ENCODE measurements at regions not wholly inside any gene's neighbourhood (a gene's known extent, or its start where the extent isn't known, plus 50 kb on each side); places are given as distances from the start of the nearest gene placed in this dataset.
"Not testable (repeated sequence)": the region's sequence is repeated elsewhere in the genome, so short reads cannot be mapped to it uniquely, and the experiment has no call there.

DNA sequence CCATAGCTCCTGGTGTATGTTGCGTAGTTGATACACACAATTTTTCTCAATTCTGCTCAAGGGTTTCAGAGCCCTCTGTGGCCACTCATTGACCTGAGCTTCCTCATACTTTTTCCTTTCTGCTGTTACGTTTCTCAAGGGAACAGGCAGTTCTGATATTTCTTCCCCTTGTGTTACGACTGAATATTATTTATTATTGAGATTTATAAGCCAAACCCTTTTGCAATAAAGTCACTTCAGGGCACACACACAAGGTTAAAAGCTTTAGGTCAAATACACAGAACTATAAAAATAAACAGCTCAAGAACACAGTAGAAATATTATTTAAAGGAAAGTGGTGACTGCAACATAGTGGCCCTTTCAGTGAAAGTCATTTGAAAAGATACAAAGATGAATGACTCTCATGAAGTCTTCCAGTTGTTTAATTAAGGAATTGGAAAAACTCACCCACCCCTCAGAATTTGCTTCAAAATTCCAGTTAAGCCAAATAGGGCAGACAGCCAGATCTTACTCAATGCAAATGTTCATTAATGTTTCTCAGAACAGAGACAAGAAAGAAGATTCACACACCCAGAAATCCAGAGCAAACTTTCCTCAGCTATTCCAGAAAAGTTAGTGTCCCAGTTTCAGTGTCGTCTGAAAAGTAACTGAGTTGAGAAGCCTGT is 179.7 kb downstream of the TRIB2 start:
- H3K4me1 ChIP-seq (replicated peaks in 1 of 2) = no peaks in the 10 kb centered on the region
- peak in 1 of 8 experiments; percentile 27 for ATAC-seq (replicated peaks in 6 of 8)
- in situ Hi-C loops (cut with MboI; ENCODE audit: low pct_unique_long_range_greater_than_20kb in 2 of 9, low sequenced_read_pairs in 9 of 9, unreplicated experiment in 9 of 9) = no loop called here
- H3K4me3 ChIP-seq = no peak overlapping the region
- H3K27ac ChIP-seq = no peak overlapping the region
- WGBS, 10 experiments = 59 to 94% (median 77%) methylated on average over 2 to 4 of the region's 4 CpGs

DNA sequence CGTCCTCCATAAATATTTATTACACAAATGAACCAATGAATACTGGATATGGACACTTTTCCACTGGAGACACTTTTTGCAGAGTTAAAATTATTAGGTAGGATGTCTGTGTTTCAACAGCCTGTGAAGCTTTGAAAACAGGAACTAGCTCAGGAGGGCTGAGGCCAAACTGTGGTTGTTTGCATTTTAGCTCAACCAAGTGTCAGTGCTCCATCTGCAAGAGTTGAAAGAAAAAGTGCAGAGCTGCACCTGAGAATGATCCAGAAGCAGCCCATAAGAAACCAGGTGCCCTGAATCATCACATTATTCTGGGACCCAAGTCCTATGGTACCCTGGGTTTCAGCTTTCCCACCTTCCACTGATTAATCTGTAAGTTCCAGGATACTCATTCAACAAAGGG is 180.4 kb downstream of the TRIB2 start:
- Histone ChIP-seq H3K4me1 (replicated peaks in 1 of 2) (no peaks in the 10 kb centered on the region), H3K27ac (no peak overlapping the region), H3K4me3 (no peak overlapping the region)
- in situ Hi-C loops (cut with MboI; ENCODE audit: low pct_unique_long_range_greater_than_20kb in 2 of 9, low sequenced_read_pairs in 9 of 9, unreplicated experiment in 9 of 9) = no loop called here
- no peak for ATAC-seq (replicated peaks in 6 of 8)
- WGBS, 10 experiments = 44 to 100% (median 66%) methylated on average over 1 of the region's 1 CpG; no CpG with 5 or more reads in 4 of the 10 experiments

DNA sequence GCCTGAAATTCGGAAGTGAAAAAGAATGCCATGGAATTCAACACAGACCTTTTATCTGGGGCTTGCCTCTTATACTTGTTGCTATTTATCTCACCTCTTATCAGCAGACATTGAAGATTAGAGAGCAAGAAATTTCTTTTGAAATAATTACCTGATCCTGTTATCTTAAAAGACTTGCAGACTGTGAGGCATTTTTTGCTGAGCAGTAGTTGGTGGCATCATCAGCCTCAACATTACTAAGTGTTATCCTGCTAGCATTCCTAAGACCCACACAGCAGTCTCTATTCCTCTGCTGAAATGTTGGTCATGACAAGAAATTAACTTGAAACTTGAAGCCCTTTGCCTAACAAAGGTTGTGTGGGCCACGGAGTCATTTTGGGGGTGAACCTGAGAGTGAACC is 186.5 kb downstream of the TRIB2 start:
- ATAC-seq (replicated peaks in 6 of 8) = no peak
- Histone ChIP-seq H3K4me3 (no peak overlapping the region), H3K27ac (no peak overlapping the region), H3K4me1 (replicated peaks in 1 of 2) (no peaks in the 10 kb centered on the region)
- 78 to 100% (median 100%) methylated on average over 1 to 2 of the region's 2 CpGs; no CpG with 5 or more reads in 3 of the 10 experiments for WGBS, 10 experiments
- in situ Hi-C loops (cut with MboI; ENCODE audit: low pct_unique_long_range_greater_than_20kb in 2 of 9, low sequenced_read_pairs in 9 of 9, unreplicated experiment in 9 of 9) = no loop called here

DNA sequence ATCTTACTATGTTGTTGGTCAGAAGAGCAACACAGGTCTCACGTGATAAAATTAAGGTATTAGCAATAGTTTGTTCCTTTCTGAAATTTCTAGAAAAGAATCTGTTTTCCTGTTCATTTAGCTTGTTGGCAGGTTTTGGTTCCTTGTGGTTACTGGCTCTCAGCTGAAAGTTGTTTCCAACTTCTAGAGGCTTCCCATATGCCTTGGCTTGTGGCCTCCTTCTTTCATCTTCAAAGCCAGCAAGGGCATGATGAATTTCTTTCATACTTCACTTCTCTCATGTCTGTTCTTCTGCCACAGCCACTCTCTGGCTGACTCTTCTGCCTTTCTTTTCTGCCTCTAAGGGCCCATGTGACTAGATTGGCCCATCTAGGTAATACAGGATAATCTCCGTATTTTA is 193.7 kb downstream of the TRIB2 start:
- no peak for ATAC-seq (replicated peaks in 6 of 8)
- WGBS, 10 experiments = 10 to 100% (median 95%) methylated on average over 1 to 2 of the region's 2 CpGs
- H3K4me1 ChIP-seq (replicated peaks in 1 of 2) = no peaks in the 10 kb centered on the region

DNA sequence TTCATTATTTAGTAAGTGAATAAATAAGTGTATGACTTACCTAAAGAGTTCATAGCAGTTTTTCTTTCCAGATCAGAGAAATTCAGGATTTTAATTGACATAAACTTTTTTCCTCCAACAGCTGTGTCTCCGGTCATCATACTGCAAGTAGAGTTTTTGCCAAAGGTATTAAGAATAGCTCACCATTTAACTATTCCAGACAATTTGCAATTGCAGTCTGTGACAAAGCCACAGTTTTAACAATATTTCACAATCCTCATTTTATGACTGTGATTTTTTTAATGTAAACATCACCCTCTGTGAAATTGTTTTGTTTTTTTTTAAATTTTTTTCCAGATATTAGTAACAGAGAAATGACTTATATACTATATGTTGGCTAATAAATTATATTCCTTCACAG is 199.1 kb downstream of the TRIB2 start:
- in situ Hi-C loops (cut with MboI; ENCODE audit: low pct_unique_long_range_greater_than_20kb in 2 of 9, low sequenced_read_pairs in 9 of 9, unreplicated experiment in 9 of 9) = no loop called here

More for the DNA sequence above, 193.7 kb downstream of the TRIB2 start:
- in situ Hi-C loops (cut with MboI; ENCODE audit: low pct_unique_long_range_greater_than_20kb in 2 of 9, low sequenced_read_pairs in 9 of 9, unreplicated experiment in 9 of 9) = no loop called here
- Histone ChIP-seq H3K4me3 (no peak overlapping the region), H3K27ac (no peak overlapping the region)

DNA sequence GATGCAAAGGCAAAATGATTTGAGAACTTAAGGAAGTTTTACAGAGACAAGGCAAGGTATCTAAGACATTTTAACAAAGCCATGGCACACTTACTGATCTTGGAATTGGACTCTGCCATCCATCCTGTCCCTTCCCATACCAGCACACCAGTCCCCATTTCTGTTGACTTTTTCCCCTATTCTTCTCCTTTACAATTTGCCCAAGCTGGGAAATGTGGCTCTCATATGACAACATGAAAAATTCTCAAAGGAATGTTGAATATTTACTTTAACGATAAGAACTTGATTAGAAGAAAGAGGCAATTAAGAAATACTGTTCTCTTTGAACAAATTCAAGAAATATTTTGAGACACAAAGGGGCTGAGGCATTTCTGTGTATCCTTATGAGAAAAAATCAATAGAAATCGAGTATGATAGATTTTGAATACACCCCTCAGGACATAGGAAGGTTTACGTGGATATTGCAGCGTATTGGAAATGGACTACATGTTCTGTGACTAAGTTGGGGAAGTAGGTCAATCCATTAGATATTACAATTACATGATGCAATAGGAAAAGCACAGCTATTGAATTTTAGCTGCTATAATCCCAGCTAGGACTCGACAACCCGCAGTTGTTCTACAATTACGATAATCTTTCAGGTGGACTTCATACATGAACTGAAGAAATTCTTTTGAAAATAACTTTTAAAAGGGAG is 201.6 kb downstream of the TRIB2 start:
- Histone ChIP-seq H3K27ac (no peak overlapping the region), H3K4me3 (no peak overlapping the region), H3K4me1 (replicated peaks in 1 of 2) (peaks cover 9 to 11% of the 10 kb centered on the region in 2 donors)
- 15 to 100% (median 85%) methylated on average over 1 to 7 of the region's 7 CpGs; no CpG with 5 or more reads in 1 of the 10 experiments for WGBS, 10 experiments
- ATAC-seq (replicated peaks in 6 of 8) = peak in 4 of 8 experiments; percentile 29 to 68 (median 48)
- in situ Hi-C loops (cut with MboI; ENCODE audit: low pct_unique_long_range_greater_than_20kb in 2 of 9, low sequenced_read_pairs in 9 of 9, unreplicated experiment in 9 of 9) = no loop called here

More for the DNA sequence above, 199.1 kb downstream of the TRIB2 start:
- peaks cover 9 to 11% of the 10 kb centered on the region in 2 donors for H3K4me1 ChIP-seq (replicated peaks in 1 of 2)
- no peak overlapping the region for H3K27ac ChIP-seq
- WGBS, 10 experiments = 50 to 100% (median 91%) methylated on average over 1 of the region's 1 CpG; no CpG with 5 or more reads in 1 of the 10 experiments
- no peak overlapping the region for H3K4me3 ChIP-seq
- no peak for ATAC-seq (replicated peaks in 6 of 8)

DNA sequence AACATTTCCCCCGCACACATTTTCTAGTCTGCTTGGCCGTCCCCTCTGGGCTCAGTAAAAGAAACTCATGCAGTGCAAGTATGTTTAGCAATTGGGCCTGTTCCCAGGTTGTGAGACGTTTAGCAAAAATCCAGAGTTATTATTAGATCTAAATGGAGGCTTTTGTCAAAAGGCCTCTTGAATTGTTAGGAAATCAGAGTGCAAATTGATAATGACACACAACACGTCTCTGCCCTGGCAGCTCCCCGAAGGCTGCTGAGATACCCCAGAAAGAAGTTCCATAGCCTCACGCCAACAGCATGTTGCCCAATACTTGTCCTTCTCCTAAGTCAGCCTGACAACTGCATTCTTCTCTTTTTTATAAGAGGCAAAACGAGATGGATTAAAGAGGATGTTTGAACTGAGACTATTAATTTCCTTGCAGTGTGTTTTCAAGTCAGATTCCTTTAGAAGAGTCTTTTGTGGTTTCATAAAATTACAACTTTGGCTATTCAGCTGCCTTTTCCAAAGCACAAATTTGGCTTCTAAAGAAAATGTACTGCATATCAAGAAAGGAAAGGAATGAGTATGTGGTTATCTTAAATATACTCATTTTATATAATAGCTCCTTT is 202.2 kb downstream of the TRIB2 start:
- ATAC-seq (replicated peaks in 6 of 8) = peak in 3 of 8 experiments; percentile 45 to 96 (median 73)
- in situ Hi-C loops (cut with MboI; ENCODE audit: low pct_unique_long_range_greater_than_20kb in 2 of 9, low sequenced_read_pairs in 9 of 9, unreplicated experiment in 9 of 9) = no loop called here
- Histone ChIP-seq H3K4me3 (no peak overlapping the region), H3K4me1 (replicated peaks in 1 of 2) (peaks cover 9 to 11% of the 10 kb centered on the region in 2 donors), H3K27ac (no peak overlapping the region)
- 6 to 90% (median 75%) methylated on average over 2 to 7 of the region's 7 CpGs for WGBS, 10 experiments

DNA sequence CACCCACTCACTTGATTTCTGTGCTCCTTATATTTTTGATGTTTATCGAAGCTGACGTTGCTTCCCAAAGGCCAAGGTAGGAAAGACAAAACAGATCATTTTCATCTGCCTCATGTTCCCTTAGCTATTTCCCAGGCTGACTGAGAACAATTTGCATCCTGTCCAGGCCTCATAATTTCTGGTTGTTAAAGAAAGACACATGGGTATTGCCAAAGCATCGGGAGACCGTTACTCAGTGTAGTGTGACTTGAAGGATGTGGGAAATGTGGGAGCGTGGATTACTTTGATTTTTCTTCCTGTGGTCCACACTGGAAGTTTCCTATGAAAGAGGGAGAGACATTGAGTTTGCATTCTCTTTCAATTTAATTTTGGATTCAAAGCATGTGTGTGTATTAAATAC is 204.6 kb downstream of the TRIB2 start:
- Histone ChIP-seq H3K4me1 (replicated peaks in 1 of 2) (peaks cover 9 to 13% of the 10 kb centered on the region in 2 donors), H3K27ac (no peak overlapping the region), H3K4me3 (no peak overlapping the region)
- in situ Hi-C loops (cut with MboI; ENCODE audit: low pct_unique_long_range_greater_than_20kb in 2 of 9, low sequenced_read_pairs in 9 of 9, unreplicated experiment in 9 of 9) = no loop called here
- WGBS, 10 experiments = 25 to 90% (median 72%) methylated on average over 1 to 4 of the region's 5 CpGs; no CpG with 5 or more reads in 2 of the 10 experiments
- ATAC-seq (replicated peaks in 6 of 8) = no peak

DNA sequence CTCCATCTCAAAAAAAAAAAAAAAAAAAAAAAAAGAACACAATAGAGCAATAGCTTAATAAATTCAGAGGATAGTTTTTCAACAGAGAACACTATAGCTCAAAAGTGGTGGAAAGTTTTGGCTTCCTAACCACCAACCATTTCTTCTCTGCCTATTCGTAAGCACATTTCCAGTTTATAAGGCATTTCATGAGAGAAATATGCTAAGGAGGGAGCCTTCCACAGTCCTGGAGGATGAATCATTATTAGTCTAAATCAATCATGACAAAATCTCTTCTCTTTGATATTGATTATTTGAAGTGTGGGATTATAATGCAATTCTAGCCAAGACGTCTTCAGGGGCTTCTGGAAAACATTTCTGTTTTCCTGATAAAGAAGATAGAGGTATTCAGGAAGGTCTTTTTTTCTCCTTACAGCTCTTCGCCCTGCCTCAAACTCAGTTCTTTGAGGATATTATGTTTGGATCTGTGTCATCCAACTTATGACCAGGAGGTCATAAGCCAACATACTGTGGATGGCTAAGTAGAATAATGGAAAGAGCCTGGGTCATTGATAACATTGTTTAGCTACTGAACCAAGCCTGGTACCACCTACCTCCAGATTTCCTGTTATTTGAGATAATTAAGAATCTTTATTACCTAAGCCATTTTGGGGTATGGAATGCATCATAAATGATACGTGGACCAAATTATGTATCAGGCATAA is 207.3 kb downstream of the TRIB2 start:
- no peak overlapping the region for H3K27ac ChIP-seq
- in situ Hi-C loops (cut with MboI; ENCODE audit: low pct_unique_long_range_greater_than_20kb in 2 of 9, low sequenced_read_pairs in 9 of 9, unreplicated experiment in 9 of 9) = no loop called here
- peak in 2 of 8 experiments; percentile 37 to 51 for ATAC-seq (replicated peaks in 6 of 8)
- H3K4me1 ChIP-seq (replicated peaks in 1 of 2) = peaks cover 9 to 11% of the 10 kb centered on the region in 2 donors
- no peak overlapping the region for H3K4me3 ChIP-seq
- WGBS, 10 experiments = 35 to 100% (median 86%) methylated on average over 1 to 4 of the region's 4 CpGs

DNA sequence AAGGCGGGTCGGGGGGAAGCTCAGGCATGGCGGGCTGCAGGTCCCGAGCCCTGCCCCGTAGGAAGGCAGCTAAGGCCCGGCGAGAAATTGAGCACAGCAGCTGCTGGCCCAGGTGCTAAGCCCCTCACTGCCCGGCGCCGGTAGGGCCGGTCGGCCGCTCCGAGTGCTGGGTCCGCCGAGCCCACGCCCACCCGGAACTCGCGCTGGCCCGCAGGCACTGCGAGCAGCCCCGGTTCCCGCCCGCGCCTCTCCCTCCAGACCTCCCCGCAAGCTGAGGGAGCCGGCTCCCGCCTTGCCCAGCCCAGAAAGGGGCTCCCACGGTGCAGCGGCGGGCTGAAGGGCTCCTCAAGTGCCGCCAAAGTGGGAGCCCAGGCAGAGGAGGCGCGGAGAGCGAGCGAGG is 209.9 kb downstream of the TRIB2 start:
- peaks cover 17 to 20% of the 10 kb centered on the region in 2 donors for H3K4me1 ChIP-seq (replicated peaks in 1 of 2)
- not testable (repeated sequence) for H3K27ac ChIP-seq; ATAC-seq (replicated peaks in 6 of 8); H3K4me3 ChIP-seq
- 90 to 99% methylated on average over 2 to 12 of the region's 37 CpGs; no CpG with 5 or more reads in 8 of the 10 experiments for WGBS, 10 experiments
- in situ Hi-C loops (cut with MboI; ENCODE audit: low pct_unique_long_range_greater_than_20kb in 2 of 9, low sequenced_read_pairs in 9 of 9, unreplicated experiment in 9 of 9) = loop anchor here in 1 of 9 experiments (25.0 kb wide), 1 partner anchor 189 kb away; no protein-coding TSS in a partner anchor

DNA sequence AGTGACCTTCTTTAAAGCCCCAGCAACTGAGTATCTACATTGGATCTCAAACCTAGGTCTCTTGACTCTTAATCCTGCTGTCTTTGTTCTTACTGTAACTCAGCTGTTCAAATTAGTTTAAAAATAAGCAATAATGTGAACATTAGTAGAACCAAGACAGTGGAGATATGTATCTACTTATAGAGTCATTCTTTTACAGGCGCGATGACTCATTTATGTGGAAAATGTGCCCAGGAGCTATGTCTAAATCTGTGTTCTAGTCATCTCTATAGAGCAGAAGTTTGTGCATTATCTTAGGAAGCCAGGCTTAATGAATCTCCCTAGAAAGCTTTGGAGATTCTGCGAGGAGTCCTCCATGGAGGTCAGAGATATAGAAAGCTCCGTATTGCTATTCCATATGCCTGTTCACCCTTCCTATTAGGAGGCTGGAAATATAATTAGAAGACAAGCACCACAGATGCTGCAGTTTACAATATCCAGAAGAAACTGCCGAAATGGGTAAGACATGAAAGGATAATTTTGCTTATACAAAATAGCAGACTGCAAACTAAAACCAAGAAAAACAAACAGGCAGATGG is 211.6 kb downstream of the TRIB2 start:
- in situ Hi-C loops (cut with MboI; ENCODE audit: low pct_unique_long_range_greater_than_20kb in 2 of 9, low sequenced_read_pairs in 9 of 9, unreplicated experiment in 9 of 9) = loop anchor here in 1 of 9 experiments (25.0 kb wide), 1 partner anchor 191 kb away; no protein-coding TSS in a partner anchor
- 0 to 80% (median 37%) methylated on average over 1 to 5 of the region's 5 CpGs for WGBS, 10 experiments
- H3K4me3 ChIP-seq = no peak overlapping the region
- H3K27ac ChIP-seq = no peak overlapping the region
- peak in 6 of 8 experiments; percentile 11 to 67 (median 40) for ATAC-seq (replicated peaks in 6 of 8)
- peaks cover 17 to 20% of the 10 kb centered on the region in 2 donors for H3K4me1 ChIP-seq (replicated peaks in 1 of 2)

DNA sequence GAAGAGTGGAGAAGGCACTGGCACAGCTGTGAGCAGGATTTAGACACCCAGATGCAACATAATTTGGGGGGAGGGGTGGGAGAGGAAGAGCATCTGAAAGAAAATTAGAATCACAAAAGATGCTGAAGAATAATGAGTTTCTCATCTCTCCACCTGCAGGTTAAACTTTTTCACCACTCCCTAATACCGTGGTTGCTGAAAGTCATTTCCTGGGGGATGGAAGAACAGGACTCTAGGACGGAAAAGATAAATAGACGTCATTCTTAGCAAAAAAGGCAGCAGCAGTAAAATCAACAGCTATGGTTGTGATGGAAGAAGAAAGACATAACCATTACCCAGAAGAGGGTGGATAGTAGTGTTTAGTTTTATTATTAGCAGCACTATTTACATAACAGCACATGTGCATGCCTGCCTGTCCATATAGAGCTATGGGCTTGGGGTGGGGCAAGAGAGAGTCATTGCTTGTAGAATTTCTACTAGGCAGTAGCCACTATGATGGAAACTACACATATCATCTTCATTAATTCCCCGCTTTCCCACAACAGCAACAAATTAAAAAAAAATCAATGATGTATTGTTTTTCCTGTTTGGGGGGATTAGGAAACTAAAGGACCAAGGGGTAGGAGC is 212.2 kb downstream of the TRIB2 start:
- 0 to 48% (median 12%) methylated on average over 2 to 4 of the region's 4 CpGs; no CpG with 5 or more reads in 2 of the 10 experiments for whole genome bisulfite sequencing, 10 experiments
- Histone ChIP-seq H3K4me3 (no peak overlapping the region), H3K4me1 (replicated peaks in 1 of 2) (peaks cover 17 to 20% of the 10 kb centered on the region in 2 donors), H3K27ac (no peak overlapping the region)
- ATAC-seq (replicated peaks in 6 of 8) = peak; percentile 75 to 93 (median 86)
- in situ Hi-C loops (cut with MboI; ENCODE audit: low pct_unique_long_range_greater_than_20kb in 2 of 9, low sequenced_read_pairs in 9 of 9, unreplicated experiment in 9 of 9) = loop anchor here in 1 of 9 experiments (25.0 kb wide), 1 partner anchor 192 kb away; no protein-coding TSS in a partner anchor
